ENCODE measurements at regions not wholly inside any gene's neighbourhood (a gene's known extent, or its start where the extent isn't known, plus 50 kb on each side); places are given as distances from the start of the nearest gene placed in this dataset.
A peak's percentile ranks its signal among the peaks of the same experiment; 100 is the strongest.

DNA sequence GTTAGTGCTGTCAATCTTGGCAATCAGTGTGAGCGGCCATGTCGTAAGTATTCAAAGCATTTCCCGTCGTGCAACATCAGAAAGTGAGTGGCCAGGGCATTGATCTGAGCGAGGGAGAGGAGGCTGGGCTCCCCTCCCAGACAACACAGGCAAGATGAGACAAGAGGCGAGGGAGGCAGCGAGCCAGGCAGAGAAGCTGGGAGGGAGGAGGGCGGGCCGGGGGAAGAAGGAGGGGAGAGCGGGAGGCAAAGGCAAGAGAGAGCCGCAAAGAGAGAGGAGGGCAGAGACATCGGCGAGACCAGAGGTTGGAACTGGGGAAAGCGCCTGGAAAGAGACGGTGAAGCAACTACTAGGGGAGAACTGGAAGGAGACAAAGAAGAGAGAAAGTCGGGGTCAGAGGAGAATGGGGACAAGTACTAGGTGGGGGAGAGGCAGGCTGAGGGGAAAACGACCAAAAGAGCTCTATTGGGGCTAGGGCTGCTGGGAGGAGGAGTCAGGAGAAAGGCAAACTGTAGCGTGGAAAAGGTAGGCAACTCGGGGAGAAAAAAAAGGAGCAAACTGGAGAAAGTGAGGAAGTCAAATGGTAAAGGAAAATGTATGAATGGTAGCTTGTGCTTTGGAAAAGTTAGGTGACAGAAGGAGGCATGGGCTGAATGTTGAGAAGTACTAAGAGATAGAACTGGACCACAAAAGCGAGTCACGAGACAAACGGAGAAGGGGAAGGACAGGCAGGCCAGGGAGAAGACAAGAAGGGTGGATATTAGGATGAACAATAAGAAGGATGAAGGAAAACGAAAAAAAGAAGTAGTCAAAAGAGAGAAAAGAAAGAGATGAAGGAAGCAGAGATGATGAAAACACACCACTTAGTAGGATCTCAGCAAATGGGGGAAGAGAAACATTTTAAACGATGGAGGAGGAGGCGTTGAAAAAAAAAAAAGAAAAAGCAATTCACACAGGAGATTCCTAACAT, 130.5 kb upstream of the C11orf58 start:
- H3K27me3 Mint-ChIP-seq = peaks cover 8% of the 10 kb centered on the region
- TF ChIP-seq CTCF (IDR thresholded peaks at IDR 0.05; ENCODE audit: unreplicated experiment) = no peak
- no peak overlapping the region for H3K27ac Mint-ChIP-seq
- peaks cover 27% of the 10 kb centered on the region for H3K4me1 Mint-ChIP-seq (ENCODE audit: low read depth)
- H3K4me3 Mint-ChIP-seq (ENCODE audit: low read depth) = no peak overlapping the region
- H3K36me3 Mint-ChIP-seq (ENCODE audit: insufficient read depth) = no peaks in the 10 kb centered on the region
- H3K9me3 Mint-ChIP-seq (ENCODE audit: low read depth) = no peaks in the 10 kb centered on the region
- DNase-seq (ENCODE audit: low spot score, unreplicated experiment) = no peak

- no peak for DNase-seq (ENCODE audit: low spot score, unreplicated experiment)
- Mint-ChIP-seq H3K27me3 (peaks cover 15% of the 10 kb centered on the region), H3K27ac (peak overlapping the region; percentile 88), H3K9me3 (ENCODE audit: low read depth) (no peaks in the 10 kb centered on the region), H3K36me3 (ENCODE audit: insufficient read depth) (no peaks in the 10 kb centered on the region), H3K4me3 (ENCODE audit: low read depth) (no peak overlapping the region), H3K4me1 (ENCODE audit: low read depth) (peaks cover 20% of the 10 kb centered on the region)
- no peak for TF ChIP-seq CTCF (IDR thresholded peaks at IDR 0.05; ENCODE audit: unreplicated experiment)
Measured at GRCh38 chr11:16606784-16607674, 131.4 kb upstream of the C11orf58 start.

GRCh38 chr11:16605894-16606783, 132.3 kb upstream of the C11orf58 start:
- no peaks in the 10 kb centered on the region for H3K36me3 Mint-ChIP-seq (ENCODE audit: insufficient read depth)
- H3K27me3 Mint-ChIP-seq = peaks cover 18% of the 10 kb centered on the region
- DNase-seq (ENCODE audit: low spot score, unreplicated experiment) = peak; percentile 82
- peaks cover 12% of the 10 kb centered on the region for H3K4me1 Mint-ChIP-seq (ENCODE audit: low read depth)
- no peak overlapping the region for H3K4me3 Mint-ChIP-seq (ENCODE audit: low read depth)
- H3K27ac Mint-ChIP-seq = peak overlapping the region; percentile 88
- no peaks in the 10 kb centered on the region for H3K9me3 Mint-ChIP-seq (ENCODE audit: low read depth)
- peak; percentile 96 for TF ChIP-seq CTCF (IDR thresholded peaks at IDR 0.05; ENCODE audit: unreplicated experiment)

GRCh38 chr11:16605389-16605893, 133.0 kb upstream of the C11orf58 start:
- H3K27ac Mint-ChIP-seq = peak overlapping the region; percentile 88
- peaks cover 25% of the 10 kb centered on the region for H3K27me3 Mint-ChIP-seq
- H3K36me3 Mint-ChIP-seq (ENCODE audit: insufficient read depth) = no peaks in the 10 kb centered on the region
- DNase-seq (ENCODE audit: low spot score, unreplicated experiment) = no peak
- no peak overlapping the region for H3K4me3 Mint-ChIP-seq (ENCODE audit: low read depth)
- no peaks in the 10 kb centered on the region for H3K9me3 Mint-ChIP-seq (ENCODE audit: low read depth)
- no peak for TF ChIP-seq CTCF (IDR thresholded peaks at IDR 0.05; ENCODE audit: unreplicated experiment)
- H3K4me1 Mint-ChIP-seq (ENCODE audit: low read depth) = peaks cover 12% of the 10 kb centered on the region

Data from progenitor cell of endocrine pancreas (in vitro differentiated cells).